Epithelial cell of prostate (primary cell): ENCODE measurements at regions not wholly inside any gene's neighbourhood (a gene's known extent, or its start where the extent isn't known, plus 50 kb on each side); places are given as distances from the start of the nearest gene placed in this dataset.

Experiments used
- DNase-seq: peaks from one replicate; pipeline ENCODE4 v3.0.0-alpha.2; 2011; ENCODE audit warnings: low read depth, low spot score
- H3K27ac ChIP-seq: fragments of 450-650 bp; 2 replicates; pipeline ENCODE4 v1.5.1; 2017; ENCODE audit warnings: mild to moderate bottlenecking

DNA sequence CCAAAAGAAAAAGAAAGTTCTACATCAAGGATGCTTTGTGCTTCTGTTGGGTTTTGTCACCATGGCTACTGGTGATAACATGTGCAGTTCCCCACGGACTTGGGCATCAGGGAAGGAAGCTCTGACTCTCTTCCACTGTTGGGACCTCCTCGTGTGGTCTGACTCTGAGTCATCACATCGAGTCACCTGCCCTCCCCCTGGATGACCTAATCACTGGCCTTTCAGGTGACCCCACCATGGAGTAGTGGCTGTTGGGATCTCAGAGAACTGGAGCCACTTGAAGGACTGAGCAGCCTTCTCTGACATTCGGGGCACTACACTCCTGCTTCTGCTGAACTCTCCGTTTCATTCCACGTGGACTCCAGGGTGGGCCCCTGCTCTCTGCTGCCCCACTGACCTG is 60.8 kb upstream of the DOCK1 start:
- no peak overlapping the region for H3K27ac ChIP-seq
- no peak for DNase-seq

- no peak for DNase-seq
- H3K27ac ChIP-seq: no peak overlapping the region
These were observed 58.8 kb upstream of the DOCK1 start for GRCh38 chr10:126846469-126846868.

DNA sequence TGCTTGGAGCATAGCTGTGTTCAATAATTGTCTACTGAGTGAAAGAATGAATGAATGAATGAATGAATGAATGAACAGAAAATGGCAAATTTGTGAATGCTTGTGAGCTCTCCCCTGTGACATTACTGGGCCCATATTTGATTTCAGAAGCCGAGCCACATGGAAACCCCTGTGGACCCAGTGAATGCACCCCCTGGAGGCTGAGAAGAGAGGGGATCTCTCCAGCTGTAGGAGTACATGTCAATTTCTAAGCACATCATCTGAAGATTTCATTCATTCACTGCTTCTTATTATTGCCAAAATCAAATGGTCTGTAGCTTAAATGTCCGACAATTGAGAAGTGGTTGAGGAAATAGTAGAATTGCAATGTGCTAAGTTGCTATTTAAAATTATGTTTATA is 58.3 kb upstream of the DOCK1 start:
- no peak for DNase-seq
- H3K27ac ChIP-seq: no peak overlapping the region

GRCh38 chr10:126847666-126848065 is 57.6 kb upstream of the DOCK1 start:
- H3K27ac ChIP-seq: no peak overlapping the region
- DNase-seq: no peak

GRCh38 chr10:126849646-126850045 is 55.6 kb upstream of the DOCK1 start:
- H3K27ac ChIP-seq: no peak overlapping the region
- DNase-seq: no peak

GRCh38 chr10:126851414-126852108 is 53.7 kb upstream of the DOCK1 start:
- H3K27ac ChIP-seq: no peak overlapping the region
- DNase-seq: no peak

DNA sequence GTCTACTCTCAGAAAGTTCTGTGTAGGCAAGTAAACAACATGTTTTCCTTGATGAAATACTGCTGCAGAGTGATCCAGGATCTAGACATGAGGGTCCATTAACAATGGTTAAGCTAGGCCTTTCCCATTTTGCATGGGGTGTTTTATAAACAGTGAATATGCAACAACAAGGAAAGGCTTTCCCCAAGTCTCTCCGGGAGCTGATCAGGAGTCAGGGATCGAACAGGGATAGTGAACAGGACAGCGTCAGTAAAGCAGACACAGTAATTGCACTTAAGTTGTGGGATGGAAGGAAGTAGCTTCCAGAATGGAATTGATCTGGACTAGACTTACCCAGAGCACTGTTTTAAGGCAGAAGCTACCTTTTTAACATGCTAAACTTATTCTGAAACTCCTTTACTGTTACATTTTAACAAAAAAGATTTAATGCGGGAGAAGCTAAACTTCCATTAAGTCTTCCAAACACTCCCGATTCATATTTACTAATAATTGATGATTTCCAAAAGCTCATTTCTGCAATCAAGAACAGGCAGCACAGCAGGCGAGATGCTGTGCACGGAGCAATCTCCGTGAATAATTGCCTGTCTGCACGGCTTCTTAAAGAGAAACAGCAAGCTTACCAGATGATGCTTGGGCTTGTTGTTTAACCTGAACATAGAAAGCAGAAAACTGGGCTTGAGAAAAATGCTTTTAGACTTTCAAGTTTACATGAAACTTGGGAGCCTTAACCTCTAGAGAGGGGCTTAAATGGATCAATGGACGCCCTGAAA is 50.3 kb upstream of the DOCK1 start:
- H3K27ac ChIP-seq: no peak overlapping the region
- no peak for DNase-seq
